OCI-LY3 (cell line): ENCODE measurements at regions not wholly inside any gene's neighbourhood (a gene's known extent, or its start where the extent isn't known, plus 50 kb on each side); places are given as distances from the start of the nearest gene placed in this dataset.

ENCODE experiments used
- EZH2phosphoT487 ChIP-seq: fragments of 200-600 bp; shearing (Covaris generic); IDR thresholded peaks from 2 replicates; pipeline ENCODE4 v1.6.1; 2018; ENCODE audit warnings: antibody characterized with exemption, mixed run types, low read depth
- TF ChIP-seq, protein P1 (sequence below): fragments of 200-600, 300-600 bp; sonication (generic); IDR thresholded peaks from 2 replicates; pipeline ENCODE4 v1.5.1; 2014; ENCODE audit warnings: antibody characterized with exemption, low read length, low read depth

DNA sequence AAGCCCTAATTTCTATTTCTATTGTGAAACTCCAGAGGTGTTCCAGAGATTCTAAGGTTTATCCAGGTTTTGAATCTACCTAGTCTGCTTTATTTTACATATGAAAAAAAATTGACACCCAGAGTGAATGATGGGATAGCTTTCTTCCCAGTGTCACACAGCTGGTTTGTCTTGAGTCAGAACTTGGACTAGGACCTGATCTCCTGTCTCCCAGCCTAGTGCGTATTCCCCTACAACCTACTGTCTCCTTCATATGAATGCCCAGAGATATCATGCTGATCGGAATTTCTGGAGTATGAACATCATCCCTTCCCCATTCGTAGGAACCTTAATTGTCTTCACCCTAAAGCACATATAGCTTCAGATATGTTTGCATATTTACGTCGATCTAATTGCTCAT is 524.2 kb downstream of the SPATA31D1 start:
- TF ChIP-seq, protein P1, sequence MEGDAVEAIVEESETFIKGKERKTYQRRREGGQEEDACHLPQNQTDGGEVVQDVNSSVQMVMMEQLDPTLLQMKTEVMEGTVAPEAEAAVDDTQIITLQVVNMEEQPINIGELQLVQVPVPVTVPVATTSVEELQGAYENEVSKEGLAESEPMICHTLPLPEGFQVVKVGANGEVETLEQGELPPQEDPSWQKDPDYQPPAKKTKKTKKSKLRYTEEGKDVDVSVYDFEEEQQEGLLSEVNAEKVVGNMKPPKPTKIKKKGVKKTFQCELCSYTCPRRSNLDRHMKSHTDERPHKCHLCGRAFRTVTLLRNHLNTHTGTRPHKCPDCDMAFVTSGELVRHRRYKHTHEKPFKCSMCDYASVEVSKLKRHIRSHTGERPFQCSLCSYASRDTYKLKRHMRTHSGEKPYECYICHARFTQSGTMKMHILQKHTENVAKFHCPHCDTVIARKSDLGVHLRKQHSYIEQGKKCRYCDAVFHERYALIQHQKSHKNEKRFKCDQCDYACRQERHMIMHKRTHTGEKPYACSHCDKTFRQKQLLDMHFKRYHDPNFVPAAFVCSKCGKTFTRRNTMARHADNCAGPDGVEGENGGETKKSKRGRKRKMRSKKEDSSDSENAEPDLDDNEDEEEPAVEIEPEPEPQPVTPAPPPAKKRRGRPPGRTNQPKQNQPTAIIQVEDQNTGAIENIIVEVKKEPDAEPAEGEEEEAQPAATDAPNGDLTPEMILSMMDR, result no peak
- no peak for TF ChIP-seq EZH2phosphoT487
